ENCODE measurements at regions not wholly inside any gene's neighbourhood (a gene's known extent, or its start where the extent isn't known, plus 50 kb on each side); places are given as distances from the start of the nearest gene placed in this dataset.

DNA sequence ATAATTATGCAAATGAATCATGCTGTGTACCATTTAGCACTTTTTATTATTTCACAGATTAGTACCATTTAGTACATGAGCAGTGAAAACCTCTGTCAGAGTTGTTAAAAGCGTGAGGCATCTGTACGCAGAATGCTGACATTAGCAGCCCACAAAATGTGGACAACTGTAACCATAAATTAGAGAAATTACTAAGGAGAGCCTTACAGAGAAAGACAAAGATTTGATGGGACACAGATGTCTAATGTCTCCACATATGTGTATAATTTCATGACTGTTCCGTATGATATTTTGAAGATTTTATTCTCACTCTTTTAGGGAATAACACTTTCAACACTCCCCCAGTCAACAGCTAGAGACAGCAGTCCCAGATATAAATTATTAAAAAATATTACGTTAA is 414.0 kb upstream of the ANKRD30A start:
- Histone ChIP-seq H3K4ac (ENCODE audit: low read depth, low read length) (no peak overlapping the region), H2AK5ac (ENCODE audit: low read depth, low read length) (no peak overlapping the region), H3K4me1 (ENCODE audit: control insufficient read depth, insufficient read depth, low read length) (no peaks in the 10 kb centered on the region), H2BK120ac (ENCODE audit: low read depth, low read length) (no peak overlapping the region), H2AFZ (replicated peaks; ENCODE audit: low read length, poor library complexity) (no peak overlapping the region), H3K9me1 (ENCODE audit: insufficient read depth, low read length) (no peaks in the 10 kb centered on the region), H3K36me3 (ENCODE audit: control insufficient read depth, insufficient read depth, low read length) (no peaks in the 10 kb centered on the region), H2BK15ac (ENCODE audit: low read depth, low read length) (no peak overlapping the region), H4K8ac (ENCODE audit: low read depth in 2 of 2, low read length in 2 of 2) (no peak overlapping the region), H3K4me3 (ENCODE audit: insufficient read depth, low read depth, low read length) (no peak overlapping the region), H3K18ac (ENCODE audit: low read depth, low read length) (no peak overlapping the region), H3K79me1 (ENCODE audit: low read depth in 1 of 2, low read length in 2 of 2) (no peaks in the 10 kb centered on the region), H4K91ac (ENCODE audit: insufficient read depth, low read depth, low read length) (no peak overlapping the region), H3K27ac (ENCODE audit: insufficient read depth, low read length) (no peak overlapping the region), H4K20me1 (ENCODE audit: insufficient read depth, low read length) (no peaks in the 10 kb centered on the region), H3K23ac (ENCODE audit: low read depth, low read length) (no peak overlapping the region), H3K4me2 (ENCODE audit: low read depth, low read length) (no peak overlapping the region), H3K9ac (ENCODE audit: low read depth, low read length) (no peak overlapping the region), H3K9me3 (ENCODE audit: control insufficient read depth, insufficient read depth, low read length) (no peaks in the 10 kb centered on the region), H4K5ac (ENCODE audit: low read depth, low read length) (no peak overlapping the region), H3K14ac (replicated peaks; ENCODE audit: low read depth, low read length) (no peak overlapping the region), H2BK5ac (ENCODE audit: low read depth, low read length, poor library complexity, severe bottlenecking) (no peak overlapping the region), H2AK9ac (replicated peaks; ENCODE audit: low read depth, low read length, poor library complexity) (no peak overlapping the region), H3K56ac (ENCODE audit: extremely low read depth, insufficient read depth, low read length) (no peak overlapping the region), H2BK20ac (ENCODE audit: low read depth, low read length) (no peak overlapping the region), H3K27me3 (ENCODE audit: control insufficient read depth, insufficient read depth, low read length) (no peaks in the 10 kb centered on the region)
- no peak for ATAC-seq (ENCODE audit: low read depth)
- intact Hi-C loops (cut with micrococcal nuclease): no loop called here
- dilution Hi-C loops (cut with HindIII; ENCODE audit: low sequenced_read_pairs, unreplicated experiment): no loop called here
- TF ChIP-seq USF2 (IDR thresholded peaks at IDR 0.05; ENCODE audit: low read depth, low read length) (no peak), POLR2A (IDR thresholded peaks at IDR 0.05; ENCODE audit: low read depth, low read length) (no peak), NFE2L2 (IDR thresholded peaks at IDR 0.05; ENCODE audit: low read depth, low read length) (no peak), RCOR1 (IDR thresholded peaks at IDR 0.05; ENCODE audit: insufficient replicate concordance, low read length) (no peak), MXI1 (IDR thresholded peaks at IDR 0.05; ENCODE audit: borderline replicate concordance, low read depth, low read length) (no peak), ELK1 (IDR thresholded peaks at IDR 0.05; ENCODE audit: borderline replicate concordance, low read depth, low read length) (no peak), CHD1 (IDR thresholded peaks at IDR 0.05; ENCODE audit: low read depth, low read length) (no peak), BHLHE40 (IDR thresholded peaks at IDR 0.05; ENCODE audit: low read depth, low read length) (no peak), CEBPB (IDR thresholded peaks at IDR 0.05; ENCODE audit: low read depth, low read length) (no peak), RFX5 (IDR thresholded peaks at IDR 0.05; ENCODE audit: low read depth, low read length) (no peak), SMC3 (IDR thresholded peaks at IDR 0.05; ENCODE audit: low read depth, low read length) (no peak), MAZ (IDR thresholded peaks at IDR 0.05; ENCODE audit: borderline replicate concordance, low read depth, low read length) (no peak), FOS (IDR thresholded peaks at IDR 0.05; ENCODE audit: low read depth, low read length) (no peak), CTCF (conservative IDR thresholded peaks at IDR 0.05; ENCODE audit: low read depth, low read length) (no peak), RAD21 (IDR thresholded peaks at IDR 0.05; ENCODE audit: low read length) (no peak), MAFK (IDR thresholded peaks at IDR 0.05; ENCODE audit: low read depth, low read length) (no peak)
- WGBS, 2 experiments (ENCODE audit: extremely low coverage in 2 of 2, insufficient read length in 1 of 2): no CpG with 5 or more reads among the region's 4 CpGs
- CTCF ChIA-PET: no interaction called here
- no peak for DNase-seq
- POLR2A ChIA-PET (ENCODE audit: unreplicated experiment): no interaction called here
- no TSS peak for BruUV-seq (replicated peaks)
- in situ Hi-C loops (cut with MboI; ENCODE audit: low sequenced_read_pairs): no loop called here

All from IMR-90 (cell line).